Activated CD4-positive, alpha-beta T cell treated with anti-CD3 and anti-CD28 coated beads, Interleukin-2, amount 50 U/mL, for 48 hours (primary cell): ENCODE measurements at regions not wholly inside any gene's neighbourhood (a gene's known extent, or its start where the extent isn't known, plus 50 kb on each side); places are given as distances from the start of the nearest gene placed in this dataset.
A peak's percentile ranks its signal among the peaks of the same experiment; 100 is the strongest.

Experiments
- DNase-seq, 2 experiments: peaks; one replicate each; pipeline ENCODE4 v3.0.0-alpha.2; 2020

GRCh38 chr6:154885214-154885613 lies 109.9 kb upstream of the TIAM2 start:
- no peak for DNase-seq

GRCh38 chr6:154886016-154886415 lies 109.1 kb upstream of the TIAM2 start:
- DNase-seq: no peak

- DNase-seq: no peak
Measured at GRCh38 chr6:154886471-154886870, 108.6 kb upstream of the TIAM2 start.

GRCh38 chr6:154887051-154887450 lies 108.1 kb upstream of the TIAM2 start:
- no peak for DNase-seq

- no peak for DNase-seq
Measured at GRCh38 chr6:154888421-154889295, 106.5 kb upstream of the TIAM2 start.

GRCh38 chr6:154890874-154891273 lies 104.2 kb upstream of the TIAM2 start:
- peak in 1 of 2 experiments; percentile 12 for DNase-seq

GRCh38 chr6:154891901-154892300 lies 103.2 kb upstream of the TIAM2 start:
- DNase-seq: no peak

- no peak for DNase-seq
Measured at GRCh38 chr6:154893917-154894316, 101.2 kb upstream of the TIAM2 start.

- DNase-seq: no peak
Measured at GRCh38 chr6:154894902-154895301, 100.2 kb upstream of the TIAM2 start.

GRCh38 chr6:154895841-154896240 lies 99.3 kb upstream of the TIAM2 start:
- DNase-seq: no peak

- DNase-seq: no peak
Measured at GRCh38 chr6:154898821-154899220, 96.3 kb upstream of the TIAM2 start.

GRCh38 chr6:154899824-154900463 lies 95.2 kb upstream of the TIAM2 start:
- DNase-seq: no peak

GRCh38 chr6:154901876-154902552 lies 93.1 kb upstream of the TIAM2 start:
- no peak for DNase-seq

GRCh38 chr6:154907291-154907690 lies 87.8 kb upstream of the TIAM2 start:
- DNase-seq: no peak

- no peak for DNase-seq
Measured at GRCh38 chr6:154908723-154909122, 86.4 kb upstream of the TIAM2 start.

GRCh38 chr6:154909311-154909710 lies 85.8 kb upstream of the TIAM2 start:
- no peak for DNase-seq

- DNase-seq: no peak
Measured at GRCh38 chr6:154909821-154910220, 85.3 kb upstream of the TIAM2 start.

- no peak for DNase-seq
Measured at GRCh38 chr6:154914288-154914687, 80.8 kb upstream of the TIAM2 start.

GRCh38 chr6:154916857-154917256 lies 78.3 kb upstream of the TIAM2 start:
- no peak for DNase-seq

GRCh38 chr6:154917941-154918340 lies 77.2 kb upstream of the TIAM2 start:
- no peak for DNase-seq

- no peak for DNase-seq
Measured at GRCh38 chr6:154919806-154920205, 75.3 kb upstream of the TIAM2 start.

- no peak for DNase-seq
Measured at GRCh38 chr6:154920495-154921200, 74.5 kb upstream of the TIAM2 start.

GRCh38 chr6:154921482-154921881 lies 73.6 kb upstream of the TIAM2 start:
- DNase-seq: no peak
